Ovary (tissue), 3 donors: ENCODE measurements at regions not wholly inside any gene's neighbourhood (a gene's known extent, or its start where the extent isn't known, plus 50 kb on each side); places are given as distances from the start of the nearest gene placed in this dataset.

Experiments used
- EP300 ChIP-seq: sonication (generic); formaldehyde crosslinking; IDR thresholded peaks from one replicate; pipeline ENCODE4 v1.6.1; 2017; ENCODE audit warnings: antibody characterized with exemption
- TF ChIP-seq, protein P1 (sequence below), 3 donors: fragments of 450-650 bp in 2 of 3; fragments of 200-600 bp in 1 of 3; IDR thresholded peaks; one replicate each; pipeline versions ENCODE4 v1.5.1 to v1.8.0; 2016 to 2022; ENCODE audit warnings: antibody characterized with exemption in 3 of 3, mild to moderate bottlenecking in 1 of 3
- donor health status: DM: no; HTN: no; CAD: no.

DNA sequence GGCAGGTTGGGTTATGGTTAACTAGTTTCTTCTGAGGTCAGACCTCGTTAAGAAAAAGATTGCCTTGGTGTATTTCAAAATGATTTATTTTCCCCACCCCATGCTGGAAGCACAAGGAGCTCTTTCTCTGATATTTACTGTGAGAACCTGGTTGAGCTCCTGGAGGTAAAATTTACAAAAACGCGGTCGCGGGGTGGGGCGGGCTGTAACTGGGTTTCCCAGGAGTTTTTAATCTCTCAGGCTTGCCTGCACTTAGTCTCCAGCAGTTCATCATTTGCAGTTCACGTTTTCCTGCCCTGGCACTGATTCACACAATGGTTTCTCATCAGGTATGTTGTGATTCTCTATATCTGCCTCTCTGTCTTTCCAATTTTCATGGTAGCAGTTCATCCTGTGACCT, 67.9 kb upstream of the PDE3A start:
- TF ChIP-seq EP300 = no peak
- TF ChIP-seq, protein P1, sequence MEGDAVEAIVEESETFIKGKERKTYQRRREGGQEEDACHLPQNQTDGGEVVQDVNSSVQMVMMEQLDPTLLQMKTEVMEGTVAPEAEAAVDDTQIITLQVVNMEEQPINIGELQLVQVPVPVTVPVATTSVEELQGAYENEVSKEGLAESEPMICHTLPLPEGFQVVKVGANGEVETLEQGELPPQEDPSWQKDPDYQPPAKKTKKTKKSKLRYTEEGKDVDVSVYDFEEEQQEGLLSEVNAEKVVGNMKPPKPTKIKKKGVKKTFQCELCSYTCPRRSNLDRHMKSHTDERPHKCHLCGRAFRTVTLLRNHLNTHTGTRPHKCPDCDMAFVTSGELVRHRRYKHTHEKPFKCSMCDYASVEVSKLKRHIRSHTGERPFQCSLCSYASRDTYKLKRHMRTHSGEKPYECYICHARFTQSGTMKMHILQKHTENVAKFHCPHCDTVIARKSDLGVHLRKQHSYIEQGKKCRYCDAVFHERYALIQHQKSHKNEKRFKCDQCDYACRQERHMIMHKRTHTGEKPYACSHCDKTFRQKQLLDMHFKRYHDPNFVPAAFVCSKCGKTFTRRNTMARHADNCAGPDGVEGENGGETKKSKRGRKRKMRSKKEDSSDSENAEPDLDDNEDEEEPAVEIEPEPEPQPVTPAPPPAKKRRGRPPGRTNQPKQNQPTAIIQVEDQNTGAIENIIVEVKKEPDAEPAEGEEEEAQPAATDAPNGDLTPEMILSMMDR (IDR thresholded peaks at IDR 0.05) = no peak
